Superior temporal gyrus (tissue), 1 donor: ENCODE measurements at regions not wholly inside any gene's neighbourhood (a gene's known extent, or its start where the extent isn't known, plus 50 kb on each side); places are given as distances from the start of the nearest gene placed in this dataset.
"Not testable (repeated sequence)": the region's sequence is repeated elsewhere in the genome, so short reads cannot be mapped to it uniquely, and the experiment has no call there.

Source experiments
- DNase-seq: peaks from one replicate; pipeline ENCODE4 v3.0.0-alpha.2; 2016; ENCODE audit errors: extremely low spot score

DNA sequence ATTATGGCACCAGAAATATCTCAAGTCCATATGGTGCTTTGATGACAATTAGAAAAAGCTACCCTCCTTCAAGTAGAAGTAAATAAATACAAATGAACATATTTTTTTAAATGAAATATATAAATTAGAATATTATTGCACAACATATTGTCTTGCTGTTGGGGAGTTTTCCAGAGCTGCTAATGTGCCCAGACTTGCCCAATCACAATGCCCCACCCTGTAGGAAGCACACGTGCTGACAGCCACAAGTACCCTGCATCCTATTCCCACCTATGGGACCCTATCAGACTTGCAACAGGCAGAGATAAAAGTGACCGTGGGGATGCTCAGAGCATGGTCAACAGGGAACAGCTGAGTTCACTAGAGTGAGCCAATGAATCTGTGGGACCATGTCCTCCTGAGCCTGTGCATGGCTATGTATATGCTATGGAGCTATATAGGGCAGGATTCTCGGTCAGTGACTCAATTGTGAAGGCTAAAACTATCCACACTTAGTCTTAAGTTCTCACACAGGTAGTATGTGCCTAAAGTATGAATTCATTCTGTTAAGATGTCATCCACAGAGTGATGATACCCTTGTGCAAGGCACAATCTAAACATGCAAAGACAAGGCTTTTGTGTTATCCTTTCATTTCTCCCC, 336.0 kb downstream of the HGF start:
- DNase-seq = no peak

DNA sequence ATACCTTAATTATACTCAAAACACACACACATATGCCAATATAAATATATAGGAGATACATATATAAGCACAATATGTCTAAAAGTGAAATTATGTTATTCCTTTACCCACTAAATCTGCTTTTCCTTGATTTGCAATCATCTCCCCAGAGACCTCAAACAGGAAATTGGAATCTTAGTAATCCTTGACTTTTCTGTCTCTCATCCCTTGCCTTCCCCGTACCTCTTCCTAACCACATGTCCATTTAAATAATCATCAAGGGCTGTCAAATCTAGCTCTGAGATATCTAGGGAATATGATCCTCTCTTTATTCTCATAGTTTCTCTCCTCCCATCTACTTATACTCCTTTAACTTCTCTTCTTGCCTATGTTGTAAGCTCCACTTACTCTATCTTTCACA, 336.6 kb downstream of the HGF start:
- DNase-seq = no peak

DNA sequence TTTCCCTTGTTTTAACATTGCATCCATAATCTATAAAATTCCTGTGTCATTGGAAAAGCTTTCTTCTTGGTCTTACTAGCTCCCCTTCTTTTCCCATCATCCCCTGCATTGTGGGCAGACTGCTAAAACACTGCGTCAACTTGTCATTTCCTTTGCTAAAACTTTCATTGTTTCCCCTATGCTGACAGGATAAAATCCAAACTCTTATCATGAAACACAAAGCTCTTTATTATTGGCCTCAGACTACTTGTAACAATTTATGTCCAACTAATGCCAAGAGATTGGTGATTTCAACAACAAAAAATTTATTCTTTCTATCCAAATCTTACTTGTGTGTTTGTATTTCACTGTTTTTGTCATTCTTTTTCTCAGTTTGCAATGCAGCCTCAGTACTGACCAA, 339.1 kb downstream of the HGF start:
- DNase-seq = no peak

DNA sequence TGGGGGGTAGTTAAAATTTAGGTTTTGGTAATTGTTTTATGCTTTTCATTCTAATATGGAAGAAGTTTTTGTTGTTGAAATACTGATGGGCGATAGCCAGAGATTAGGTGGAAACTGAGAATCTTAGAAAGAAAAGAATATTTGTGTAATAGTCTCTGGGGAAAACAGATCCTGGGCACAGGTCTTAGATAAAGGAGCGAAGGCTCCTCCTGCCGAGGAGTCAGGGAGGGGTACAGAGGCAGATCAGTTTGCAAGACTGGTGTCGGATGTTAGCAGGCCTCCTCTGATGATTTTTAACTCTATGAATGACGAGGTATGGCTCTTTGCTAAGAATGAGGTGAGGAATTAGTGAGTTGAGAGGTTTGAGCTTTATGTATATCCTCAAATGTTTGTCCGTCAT, 339.7 kb downstream of the HGF start:
- DNase-seq = no peak

DNA sequence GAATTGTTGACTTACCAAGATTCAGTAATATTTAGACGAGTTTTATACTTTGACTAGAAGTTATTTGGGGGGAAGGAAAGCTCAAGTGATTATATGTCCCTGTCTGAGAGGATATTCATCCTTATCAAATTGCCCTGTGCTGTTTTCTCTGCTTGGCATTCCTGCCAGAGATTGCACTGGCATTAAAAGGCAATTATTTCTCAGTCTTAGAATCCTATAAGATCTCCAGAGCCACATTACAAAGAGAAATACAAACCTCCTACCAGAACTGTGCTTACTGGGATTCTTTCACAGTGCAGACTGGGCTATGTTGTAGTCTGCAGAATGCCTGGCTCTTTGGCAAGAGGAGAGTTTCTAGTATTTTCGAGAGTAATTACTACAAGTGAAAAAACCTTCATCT, 342.4 kb downstream of the HGF start:
- DNase-seq = no peak

DNA sequence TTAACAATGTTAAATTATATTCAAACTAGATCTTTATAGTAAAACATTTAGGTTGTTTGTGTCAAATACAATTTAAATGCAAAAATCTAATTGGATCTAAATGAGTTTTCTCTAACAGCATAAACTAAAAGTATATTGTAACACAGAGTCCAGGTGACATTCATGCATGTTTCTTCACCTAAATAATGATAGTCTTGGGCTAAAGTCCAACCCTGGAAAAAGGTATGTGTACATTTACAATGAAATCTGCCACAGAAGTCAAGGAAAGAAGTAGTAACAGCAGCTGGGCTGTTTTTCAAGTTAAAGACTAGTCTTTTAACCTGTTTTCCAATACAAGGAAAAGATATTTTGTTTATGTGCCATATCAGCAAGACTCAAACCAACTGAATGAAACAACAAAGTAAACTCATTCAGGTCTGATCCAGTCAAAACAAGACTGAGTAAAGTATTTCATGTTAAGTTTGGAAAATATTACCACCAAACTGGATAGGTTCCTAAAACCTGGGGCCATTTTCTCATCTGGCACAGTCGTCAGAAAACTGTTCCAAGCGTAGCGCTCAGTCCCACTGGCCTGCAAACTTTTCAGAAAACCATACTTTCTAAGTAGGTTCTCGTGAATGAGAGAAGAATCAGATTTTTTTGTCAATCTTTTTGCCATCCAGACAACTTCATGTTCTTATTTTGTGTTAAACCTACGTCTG, 349.2 kb downstream of the HGF start:
- DNase-seq = no peak

DNA sequence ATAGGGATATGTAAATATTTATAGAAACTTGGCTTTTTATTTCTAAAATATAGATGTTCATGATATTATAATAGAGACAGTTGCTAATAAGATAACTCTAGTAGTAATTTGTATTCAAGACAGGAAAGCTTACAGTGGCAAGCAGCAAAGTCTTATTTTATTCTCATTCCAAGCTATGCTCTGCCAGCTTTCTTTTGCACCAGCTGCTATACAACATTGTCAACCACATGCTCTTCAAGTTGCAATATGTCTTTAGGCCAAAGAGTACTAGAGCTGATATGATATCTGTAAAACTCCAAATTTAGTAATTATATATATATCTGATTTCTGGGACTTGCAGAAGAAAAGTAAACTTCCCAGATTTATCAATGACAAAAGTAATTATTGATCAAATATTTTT, 350.1 kb downstream of the HGF start:
- peak; percentile 21 for DNase-seq

DNA sequence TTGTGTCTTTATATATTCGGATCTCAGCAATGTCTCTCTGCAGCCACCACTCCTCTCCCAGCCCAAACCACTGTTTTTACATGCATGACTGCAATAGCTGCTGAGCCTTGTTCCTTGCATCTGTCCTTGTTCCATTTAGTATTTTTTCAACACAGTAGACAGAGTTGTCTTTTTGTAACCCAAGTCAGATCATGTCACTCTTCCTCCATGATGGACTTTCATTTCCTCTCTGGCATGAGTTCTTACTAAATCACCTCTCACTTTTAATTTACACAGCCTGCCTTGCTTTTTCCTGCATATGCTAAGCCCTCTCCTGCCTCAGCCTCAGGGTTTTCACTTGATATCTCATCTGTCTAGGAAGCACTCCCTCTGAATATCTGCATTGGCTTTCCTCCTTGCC, 353.2 kb downstream of the HGF start:
- DNase-seq = no peak

DNA sequence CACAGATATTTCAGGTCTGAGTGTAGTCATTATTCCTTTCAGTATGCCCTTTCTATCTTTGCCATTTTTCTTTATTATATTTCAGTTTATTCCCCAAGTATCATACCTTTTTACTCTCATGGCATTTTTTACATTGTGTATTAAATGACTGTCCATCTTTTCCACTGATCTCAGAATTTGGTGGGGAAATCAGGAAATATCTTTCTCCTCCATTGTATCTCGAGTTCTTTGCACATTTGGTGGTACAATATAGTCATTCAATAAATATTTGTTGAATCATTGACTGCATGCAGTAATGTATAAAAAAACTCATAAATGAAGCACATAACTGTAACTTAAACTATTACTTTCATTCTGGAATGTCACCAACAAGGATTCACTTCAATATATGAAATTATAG, 354.7 kb downstream of the HGF start:
- DNase-seq = no peak

DNA sequence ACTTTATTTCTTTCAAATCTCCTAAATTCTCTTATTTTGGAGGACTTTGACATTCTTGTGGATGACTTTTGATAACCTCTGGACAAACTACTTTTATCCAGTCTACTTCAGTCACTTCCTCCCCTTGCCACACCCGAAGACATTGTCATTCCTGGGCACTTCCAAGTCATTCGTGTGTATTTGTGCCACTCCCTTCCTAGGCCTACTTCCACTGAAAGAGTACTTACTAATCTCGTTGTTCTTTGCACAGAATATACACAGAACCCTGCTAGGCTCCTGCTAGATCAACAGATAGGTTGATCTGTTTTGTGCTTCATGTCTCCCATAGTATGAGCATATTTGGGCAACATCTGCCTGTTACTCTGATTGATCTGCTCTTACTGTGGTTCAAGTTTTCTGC, 355.4 kb downstream of the HGF start:
- DNase-seq = no peak

DNA sequence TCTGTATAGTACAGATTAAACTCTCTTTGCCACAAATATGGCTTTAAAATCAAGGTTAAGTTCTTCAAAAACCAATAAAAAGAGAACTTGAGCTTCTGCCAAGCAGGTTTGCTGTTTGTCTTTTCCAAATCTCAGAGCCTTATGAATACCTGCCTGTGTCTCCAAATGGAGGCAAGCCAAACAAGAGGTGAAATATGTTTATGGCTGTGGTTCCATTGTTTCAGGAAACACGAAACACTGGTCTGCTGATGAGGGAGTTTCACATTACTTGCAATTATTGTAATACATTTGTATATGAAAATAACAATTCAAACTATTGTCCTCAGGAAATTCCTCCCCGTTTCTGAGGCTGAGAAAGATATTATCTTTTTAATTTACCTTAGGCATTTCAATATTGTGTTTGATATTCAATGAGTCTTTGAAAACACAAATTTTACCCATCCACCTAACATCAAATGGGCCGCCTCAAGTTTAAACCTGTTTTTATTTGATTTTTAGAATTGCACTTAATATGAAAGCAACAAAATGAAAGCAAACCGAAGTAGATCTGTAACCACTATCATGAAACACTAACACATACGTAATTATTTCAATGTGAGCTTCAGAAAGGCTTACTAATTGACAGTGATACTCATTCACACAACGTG, 359.3 kb downstream of the HGF start:
- no peak for DNase-seq

DNA sequence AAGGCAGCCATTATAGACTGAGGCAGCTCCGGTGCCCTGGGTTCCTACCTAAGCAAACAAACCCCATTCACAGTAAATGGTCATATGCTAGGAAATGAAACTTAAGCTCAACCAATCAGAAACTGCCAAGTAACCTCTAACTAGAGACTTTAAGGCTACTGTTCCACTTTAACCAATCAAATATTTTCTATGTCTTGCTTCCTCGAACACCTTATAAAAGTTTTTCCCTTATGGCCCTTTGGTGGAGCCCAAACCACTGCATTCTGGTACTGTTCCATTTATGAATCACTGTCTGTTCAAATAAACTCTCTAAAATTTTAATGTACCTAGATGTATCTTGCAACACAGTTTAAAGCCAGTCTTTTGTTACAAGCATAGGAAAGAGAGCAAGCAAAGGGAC, 361.1 kb downstream of the HGF start:
- DNase-seq = no peak

DNA sequence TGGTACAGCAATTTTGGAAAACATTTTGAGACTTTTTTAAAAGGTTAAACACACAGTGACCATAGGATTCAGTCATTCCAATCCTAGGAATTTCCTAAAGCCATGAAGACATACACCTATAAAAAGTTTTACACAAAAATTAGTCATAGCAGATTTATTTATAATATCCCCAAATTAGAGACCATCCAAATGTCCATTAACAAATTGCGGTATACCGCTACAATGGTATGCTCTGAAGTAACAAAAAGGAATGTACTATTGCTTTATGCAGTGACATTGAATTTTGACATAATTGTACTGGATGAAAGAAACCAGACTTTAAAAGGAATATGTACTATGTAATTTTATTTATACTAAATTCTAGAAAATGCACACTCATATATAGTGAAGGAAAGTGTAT, 362.8 kb downstream of the HGF start:
- DNase-seq = no peak

DNA sequence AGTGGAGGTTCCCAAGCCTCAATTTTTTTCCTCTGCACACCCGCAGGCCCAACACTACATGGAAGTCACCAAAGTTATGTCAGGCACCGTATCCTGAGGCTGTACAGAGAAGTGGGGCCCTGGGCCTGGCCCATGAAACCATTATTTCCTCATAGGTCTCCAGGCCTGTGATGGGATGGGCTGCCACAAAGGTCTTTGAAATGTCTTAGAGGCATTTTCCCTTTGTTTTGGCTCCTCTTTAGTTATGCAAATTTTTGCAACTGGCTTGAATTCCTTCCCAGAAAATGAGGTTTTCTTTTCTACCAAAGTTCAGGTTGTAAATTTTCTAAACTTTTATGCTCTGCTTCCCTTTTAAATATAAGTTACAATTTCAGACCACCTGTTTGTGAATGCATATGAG, 365.2 kb downstream of the HGF start:
- DNase-seq = no peak

DNA sequence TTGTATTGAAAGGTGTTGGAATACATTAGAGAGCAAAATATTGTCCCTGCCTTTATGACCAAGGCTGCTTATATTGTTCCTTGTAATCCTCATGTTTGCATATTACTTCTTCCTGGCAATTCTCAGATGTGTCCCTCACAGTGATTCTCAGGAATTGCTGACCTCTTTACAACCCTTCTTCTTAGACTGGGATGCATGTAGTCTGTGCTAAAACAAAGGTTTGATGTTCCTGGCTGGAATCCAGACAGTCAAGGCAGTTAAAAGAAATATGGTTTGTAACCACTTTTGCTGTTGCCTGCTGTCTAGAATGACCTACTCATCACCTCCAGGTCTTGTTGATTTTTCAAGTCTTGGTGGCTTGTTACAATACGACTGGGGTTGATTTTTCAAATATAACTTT, 367.6 kb downstream of the HGF start:
- DNase-seq = no peak

DNA sequence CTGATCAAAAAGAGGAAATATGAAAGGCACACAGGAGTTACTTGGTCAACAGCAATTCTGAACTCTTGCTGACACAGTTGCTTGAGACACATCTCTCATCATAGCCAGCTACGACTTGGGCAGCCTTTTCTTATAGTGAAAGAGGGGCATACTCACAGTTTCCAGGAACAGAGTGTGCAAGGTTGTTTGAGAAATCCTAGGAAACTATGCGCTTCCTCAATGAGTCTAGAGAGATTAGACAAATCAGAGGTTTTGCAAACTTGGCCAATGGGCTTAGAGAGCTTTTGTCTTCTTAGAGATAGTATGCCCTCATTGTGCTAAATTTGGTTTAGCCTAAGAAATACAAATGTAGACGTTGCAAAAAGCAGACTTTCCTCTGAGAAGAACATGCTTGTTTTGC, 370.4 kb downstream of the HGF start:
- no peak for DNase-seq

DNA sequence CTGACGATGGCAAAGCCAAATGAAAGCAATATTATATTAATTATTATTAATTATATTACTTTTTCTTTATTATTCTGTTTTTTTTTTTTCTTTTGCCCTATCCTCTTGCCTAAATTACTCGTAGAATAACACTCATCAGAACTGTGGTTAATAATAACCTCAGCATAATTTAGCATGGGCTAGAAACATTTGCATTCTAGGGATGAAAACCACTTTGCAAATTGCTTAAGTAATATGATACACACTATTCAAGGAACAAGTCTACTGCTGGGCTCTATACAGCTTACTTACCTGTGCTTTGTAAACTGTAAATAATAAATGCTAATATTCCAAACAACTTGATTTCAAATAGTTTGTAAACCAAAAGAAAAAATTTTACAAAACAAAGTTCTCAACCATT, 375.8 kb downstream of the HGF start:
- DNase-seq = no peak

DNA sequence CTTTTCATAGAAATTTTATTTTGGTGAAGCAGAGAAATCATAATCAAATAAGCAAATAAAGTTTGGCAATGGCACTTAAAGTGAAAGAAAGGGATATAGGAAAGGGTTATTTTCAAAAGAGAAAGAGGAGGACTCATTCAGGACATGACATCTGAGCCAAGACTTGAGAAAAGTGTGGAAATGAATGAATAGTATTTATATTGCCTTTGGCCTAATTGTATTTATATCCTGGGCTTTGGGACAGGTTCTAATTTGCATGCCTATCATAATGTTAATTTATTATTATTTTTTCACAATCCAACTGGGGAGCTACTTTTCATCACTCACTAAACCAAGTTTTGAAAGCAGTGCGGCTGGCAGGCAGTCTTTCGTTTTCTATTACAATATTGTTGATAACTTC, 376.8 kb downstream of the HGF start:
- no peak for DNase-seq

DNA sequence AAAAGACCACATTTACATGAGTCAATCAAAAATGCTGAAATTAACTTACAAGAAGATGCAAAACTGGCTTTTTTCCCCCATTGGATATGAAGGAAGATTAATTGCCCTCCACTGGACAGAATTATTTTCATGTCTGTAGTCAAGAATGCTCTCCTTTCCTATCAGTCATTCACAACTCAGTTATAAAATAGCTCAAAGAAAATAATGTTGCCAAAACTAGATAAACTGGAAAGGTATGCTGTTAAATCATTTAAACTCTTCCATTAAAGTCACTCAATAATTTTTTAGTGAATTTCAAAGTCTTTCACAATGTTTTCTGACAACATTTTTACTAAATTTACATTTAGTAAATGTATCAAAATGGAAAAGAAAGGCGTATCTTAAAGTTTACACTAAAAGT, 384.5 kb downstream of the HGF start:
- DNase-seq = no peak

DNA sequence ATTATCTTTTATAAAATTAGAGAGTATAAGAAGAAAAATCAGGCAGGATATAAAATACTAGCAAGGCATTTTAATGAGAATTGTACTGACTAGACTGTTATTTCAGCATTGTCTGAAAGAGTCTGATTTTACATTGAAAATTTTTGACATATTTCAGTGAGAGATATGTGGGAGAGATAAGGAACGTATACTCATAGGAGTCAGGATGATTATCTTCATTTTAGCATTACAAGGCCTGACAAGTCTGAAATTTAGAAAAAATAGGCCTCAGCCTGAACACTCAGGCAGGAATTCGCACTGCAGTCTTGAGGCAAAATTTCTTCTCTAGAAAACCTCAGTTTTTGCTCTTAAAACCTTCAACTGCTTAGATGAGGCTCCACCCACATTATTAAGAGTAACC, 386.0 kb downstream of the HGF start:
- no peak for DNase-seq

DNA sequence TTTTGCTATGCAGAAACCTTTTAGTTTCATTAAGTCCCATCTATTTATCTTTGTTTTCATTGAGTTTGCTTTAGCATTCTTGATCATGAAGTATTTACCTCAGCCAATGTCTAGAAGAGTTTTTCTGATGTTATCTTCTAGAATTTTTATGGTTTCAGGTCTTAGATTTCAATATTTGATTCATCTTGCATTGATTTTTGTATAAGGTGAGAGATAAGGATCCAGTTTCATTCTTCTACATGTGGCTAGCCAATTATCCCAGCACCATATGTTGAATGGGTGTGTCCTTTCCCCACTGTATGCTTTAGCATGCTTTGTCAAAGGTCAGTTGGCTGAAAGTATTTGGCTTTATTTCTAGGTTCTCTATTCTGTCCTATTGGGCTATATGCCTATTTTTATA, 395.2 kb downstream of the HGF start:
- DNase-seq = not testable (repeated sequence)

DNA sequence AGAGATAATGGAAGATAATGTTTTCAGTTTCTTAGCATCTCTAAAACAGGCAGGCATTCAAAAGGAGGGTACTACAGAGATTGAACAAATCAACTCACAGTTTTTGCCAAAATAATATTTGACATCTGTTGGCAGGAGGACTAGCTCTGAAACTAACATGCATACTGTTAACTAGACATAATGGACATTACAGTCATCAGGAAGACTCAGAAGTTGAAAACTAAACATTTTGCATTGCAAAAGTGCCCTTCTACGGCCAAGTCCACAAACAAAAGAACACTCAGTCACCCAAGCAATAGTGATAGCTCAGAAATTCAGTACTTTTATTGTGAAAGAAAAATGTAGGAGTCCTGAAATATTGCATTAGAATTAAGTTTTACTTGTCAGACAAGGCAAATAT, 399.0 kb downstream of the HGF start:
- DNase-seq = no peak

DNA sequence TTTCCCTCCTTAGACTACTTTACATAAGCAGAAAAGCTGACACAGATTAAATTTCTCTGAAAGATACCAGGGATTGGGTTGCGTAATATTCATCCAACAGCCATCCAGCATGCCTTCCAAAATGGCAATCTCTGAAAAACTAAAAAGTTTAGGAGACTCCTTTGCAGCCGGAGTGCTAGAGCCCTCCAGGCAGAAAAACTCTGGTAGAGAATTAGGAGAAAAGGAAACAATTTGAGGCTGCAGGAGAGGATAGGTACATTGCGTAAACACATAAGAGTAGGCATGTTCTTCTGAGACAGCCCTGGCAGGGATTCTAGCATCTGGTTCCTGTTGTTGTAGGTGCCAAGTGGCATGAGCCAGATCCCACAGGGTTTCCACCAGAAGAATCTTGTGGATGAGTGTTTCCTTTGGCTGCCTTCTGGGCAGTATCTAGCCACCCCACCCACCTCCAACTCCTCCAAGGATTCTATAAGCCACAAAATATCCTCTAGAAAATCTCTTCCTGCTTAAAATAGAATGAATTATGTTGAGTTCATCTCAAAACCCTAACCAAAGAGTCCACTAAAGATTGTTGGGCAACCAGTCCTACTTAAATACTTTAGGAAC, 402.4 kb downstream of the HGF start:
- no peak for DNase-seq
